HG03558 (cell line): ENCODE measurements at regions not wholly inside any gene's neighbourhood (a gene's known extent, or its start where the extent isn't known, plus 50 kb on each side); places are given as distances from the start of the nearest gene placed in this dataset.

Experiments
- ATAC-seq: cut with Tn5 transposase; IDR thresholded peaks from one replicate; pipeline ENCODE4 v1.9.1; 2021; ENCODE audit warnings: moderate number of reproducible peaks; ENCODE audit not compliant: unreplicated experiment; ENCODE audit errors: extremely low read depth

DNA sequence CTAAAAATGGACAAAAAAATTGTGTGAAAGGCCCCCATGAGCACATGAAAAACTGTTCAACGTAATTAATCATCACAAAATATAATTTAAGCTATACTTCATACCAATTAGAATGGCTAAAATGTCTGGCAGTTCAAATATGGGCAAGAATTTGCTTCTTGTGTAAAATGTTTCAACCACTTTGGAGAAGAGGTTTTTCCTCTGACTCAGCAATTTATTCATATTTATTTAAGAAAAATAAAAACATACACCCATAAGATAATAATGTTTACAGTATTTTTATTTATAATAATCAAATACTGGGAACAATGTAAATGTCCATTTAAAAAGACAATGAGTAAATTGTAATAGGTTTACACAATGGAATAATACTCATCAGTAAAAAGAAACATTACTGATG, 395.1 kb upstream of the KHDRBS2 start:
- no peak for ATAC-seq

DNA sequence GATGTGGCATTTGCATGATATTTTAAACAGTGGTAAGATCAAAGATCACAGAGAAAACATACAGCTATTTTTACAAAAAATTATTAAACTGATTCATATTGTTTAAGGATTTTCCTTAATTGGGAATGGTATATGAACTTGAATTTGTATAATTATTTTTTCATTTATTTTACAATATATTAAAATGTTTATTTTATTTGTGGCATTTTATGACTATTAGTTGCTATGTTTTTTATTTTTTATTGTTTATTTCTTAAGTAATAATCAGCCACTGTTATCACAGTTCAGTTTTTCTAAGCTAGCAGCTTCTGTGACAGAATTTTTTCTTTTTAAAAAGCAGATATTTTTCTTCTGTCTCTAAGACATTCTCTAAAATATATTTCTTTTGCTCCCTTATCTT, 387.0 kb upstream of the KHDRBS2 start:
- ATAC-seq = no peak

DNA sequence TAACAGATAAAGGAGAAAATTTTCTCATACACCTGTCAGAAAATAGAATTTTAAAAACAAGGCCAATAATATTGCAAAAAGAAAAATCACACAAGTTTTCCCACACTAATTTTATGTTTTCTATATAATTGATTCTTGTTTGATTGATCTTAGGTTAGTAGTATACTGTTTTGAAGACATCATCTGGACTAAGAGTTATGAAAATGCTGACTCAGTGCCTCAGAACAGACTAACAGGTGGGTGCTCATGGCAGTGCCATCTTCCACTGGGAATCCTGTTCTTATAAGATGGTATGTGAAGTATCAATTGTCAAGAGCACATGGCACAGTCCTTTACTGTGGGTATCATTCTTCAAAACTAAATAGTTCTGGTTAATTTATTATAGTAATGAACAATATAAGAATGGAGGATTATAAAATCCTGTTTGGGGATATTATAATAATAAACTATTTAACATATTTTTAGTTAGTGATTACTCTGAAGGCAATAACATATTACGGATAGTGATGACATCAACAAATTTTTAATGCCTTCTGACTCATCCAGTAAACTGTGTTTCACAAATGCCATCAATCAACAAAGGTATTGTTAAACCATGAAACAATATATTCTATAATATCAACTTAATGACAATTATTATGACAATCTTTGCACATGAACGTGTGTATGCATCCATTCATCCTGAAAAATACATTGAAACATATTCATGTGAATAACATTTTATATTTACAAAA, 384.6 kb upstream of the KHDRBS2 start:
- no peak for ATAC-seq

- ATAC-seq = no peak
Observed at GRCh38 chr6:62669831-62670230, 383.8 kb upstream of the KHDRBS2 start.

DNA sequence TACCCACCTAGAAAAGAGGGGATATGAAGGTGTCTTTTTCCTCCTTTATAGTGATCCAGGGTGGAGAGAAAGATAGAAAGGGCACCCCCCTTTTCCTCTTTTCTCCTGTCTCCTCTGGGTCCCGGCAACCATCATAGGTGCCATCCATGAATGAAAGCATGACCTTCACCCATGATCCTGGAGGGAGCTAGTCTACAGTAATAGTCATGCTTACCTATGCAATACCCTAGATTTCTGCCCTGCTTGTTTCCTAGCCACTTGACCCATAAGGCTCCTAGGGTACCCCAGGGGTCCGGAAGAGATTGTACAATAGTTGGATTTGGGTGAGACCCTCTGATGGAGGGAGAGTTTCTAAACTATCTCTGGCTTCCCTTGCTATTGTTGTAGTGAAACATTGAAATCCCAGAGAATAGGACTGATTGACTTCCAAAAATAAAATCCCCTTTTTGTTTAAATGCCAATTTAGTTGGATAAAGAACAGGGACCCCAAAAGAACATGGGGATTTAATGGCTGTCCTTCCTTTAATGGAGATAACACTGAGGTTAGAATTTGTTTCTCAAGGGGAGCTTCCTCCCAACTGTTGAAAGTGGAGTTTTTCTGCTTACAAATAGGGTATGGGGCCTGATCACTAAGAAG, 366.8 kb upstream of the KHDRBS2 start:
- no peak for ATAC-seq

DNA sequence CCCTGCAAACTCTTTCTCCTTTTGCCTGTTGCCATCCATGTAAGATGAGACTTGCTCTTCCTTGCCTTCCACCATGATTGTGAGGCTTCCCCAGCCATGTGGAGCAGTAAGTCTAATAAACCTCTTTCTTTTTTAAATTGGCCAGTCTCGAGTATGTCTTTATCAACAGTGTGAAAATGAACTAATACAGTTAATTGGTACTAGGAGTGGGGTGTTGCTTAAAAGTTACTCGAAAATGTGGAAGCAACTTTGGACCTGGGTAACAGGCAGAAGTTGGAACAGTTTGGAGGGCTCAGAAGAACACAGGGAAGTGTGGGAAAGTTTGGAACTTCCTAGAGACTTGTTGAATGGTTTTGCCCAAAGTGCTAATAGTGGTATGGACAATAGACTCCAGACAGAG, 359.2 kb upstream of the KHDRBS2 start:
- no peak for ATAC-seq

DNA sequence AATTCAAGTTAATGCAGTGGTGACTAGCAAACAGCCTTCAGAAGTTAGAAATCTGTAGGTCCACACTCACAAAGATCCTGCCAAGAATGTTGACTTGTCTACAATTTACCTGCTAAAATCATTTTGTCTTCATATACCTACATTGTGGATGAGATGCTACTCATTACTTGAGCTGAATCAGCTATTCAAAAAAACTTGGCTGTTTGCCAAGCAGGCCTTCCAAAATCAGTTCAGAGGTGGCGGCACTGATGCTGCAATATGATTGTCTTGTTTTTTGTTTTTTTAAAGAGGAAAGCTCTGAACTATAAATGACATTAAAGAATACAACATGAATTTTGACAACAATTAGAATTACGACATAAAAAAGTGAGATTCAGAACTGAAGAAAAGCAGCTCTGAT, 354.7 kb upstream of the KHDRBS2 start:
- no peak for ATAC-seq

DNA sequence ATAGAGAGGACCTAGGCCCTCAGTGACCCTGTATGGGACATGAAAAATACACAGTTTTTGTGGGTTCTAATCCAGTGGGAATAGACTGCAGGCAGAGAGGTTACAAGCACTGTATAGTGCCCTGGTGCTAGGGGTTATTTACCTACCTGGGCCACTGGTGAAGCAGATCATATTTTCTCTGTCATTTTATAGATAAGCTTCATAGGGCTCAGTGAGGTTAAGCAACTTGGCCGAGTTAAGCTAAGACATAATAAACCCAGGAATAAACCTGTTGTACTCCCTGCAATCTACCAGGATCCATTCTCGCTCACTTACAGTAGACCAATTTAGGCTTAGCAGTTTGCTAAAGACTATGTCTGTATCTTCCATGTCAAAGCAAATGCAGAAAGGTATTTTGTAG, 340.6 kb upstream of the KHDRBS2 start:
- ATAC-seq = no peak

- ATAC-seq = no peak
Observed at GRCh38 chr6:62623846-62624532, 338.0 kb upstream of the KHDRBS2 start.

GRCh38 chr6:62615366-62616015, 329.5 kb upstream of the KHDRBS2 start:
- no peak for ATAC-seq

DNA sequence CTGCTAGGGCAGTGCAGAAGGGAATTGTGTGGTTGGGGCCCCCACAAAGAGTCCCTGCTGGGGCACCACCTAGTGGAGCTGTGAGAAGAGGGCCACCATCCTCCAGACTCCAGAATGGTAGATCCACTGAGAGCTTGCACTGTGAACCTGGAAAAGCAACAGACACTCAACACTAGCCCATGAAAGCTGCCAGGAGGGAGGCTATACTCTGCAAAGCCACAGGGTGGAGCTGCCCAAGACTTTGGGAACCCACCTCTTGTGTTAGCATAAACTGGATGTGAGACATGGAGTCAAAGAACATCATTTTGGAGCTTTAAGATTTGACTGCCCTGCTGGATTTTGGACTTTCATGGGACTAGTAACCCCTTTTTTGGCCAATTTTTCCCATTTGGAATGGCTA, 328.4 kb upstream of the KHDRBS2 start:
- no peak for ATAC-seq

- ATAC-seq = no peak
Observed at GRCh38 chr6:62613928-62614327, 327.9 kb upstream of the KHDRBS2 start.

DNA sequence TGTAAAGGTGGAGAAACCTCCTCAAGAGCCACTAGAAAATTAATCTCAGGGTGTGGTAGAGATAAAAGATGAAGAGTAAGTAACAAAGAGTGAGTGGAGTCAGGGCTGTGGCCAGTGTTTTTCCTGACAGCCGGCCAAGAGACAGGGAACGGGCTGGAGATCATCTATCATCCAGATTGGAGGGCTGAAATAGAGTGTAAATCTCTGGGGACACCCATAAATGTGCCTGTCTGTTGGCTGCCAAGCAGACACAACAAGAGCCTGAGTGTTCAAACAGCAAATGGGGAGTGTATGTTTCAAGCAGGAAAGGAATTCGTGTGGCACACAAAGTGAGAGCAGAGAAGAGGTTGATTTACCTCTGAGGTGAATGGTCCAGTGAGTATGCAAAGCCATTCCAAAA, 326.4 kb upstream of the KHDRBS2 start:
- ATAC-seq = no peak

GRCh38 chr6:62570372-62570771, 284.3 kb upstream of the KHDRBS2 start:
- ATAC-seq = no peak

GRCh38 chr6:62541502-62541901, 255.5 kb upstream of the KHDRBS2 start:
- ATAC-seq = no peak

- ATAC-seq = no peak
Observed at GRCh38 chr6:62530985-62531384, 245.0 kb upstream of the KHDRBS2 start.

DNA sequence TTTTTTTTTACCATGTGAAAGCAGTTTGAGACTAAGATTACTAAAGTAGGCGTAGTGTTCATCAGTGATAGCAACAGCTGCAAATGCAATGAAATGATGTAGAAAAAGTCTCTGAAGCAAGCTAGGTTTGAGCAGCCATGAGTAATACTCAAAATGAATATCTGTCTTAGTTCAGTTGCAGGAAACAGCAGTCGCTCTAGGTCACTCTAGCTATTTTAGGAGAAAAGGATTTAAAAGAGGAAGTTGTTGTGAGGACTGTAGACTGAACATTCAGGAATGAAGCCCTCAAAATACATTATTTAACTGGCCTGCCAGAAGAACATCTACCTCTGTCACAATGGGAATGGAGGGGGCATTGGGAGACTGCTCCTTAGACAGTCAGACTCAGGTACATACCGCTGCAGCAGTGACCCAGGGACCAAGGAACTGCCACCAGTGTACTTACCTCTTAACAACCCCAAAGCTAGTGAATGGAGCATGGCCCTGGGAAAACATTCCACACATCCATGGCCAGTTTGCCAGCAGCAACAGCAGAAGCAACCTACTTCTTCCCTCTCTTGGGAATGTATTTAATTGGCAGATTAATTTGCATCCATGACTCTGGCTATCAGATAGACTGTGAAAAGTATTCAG, 243.0 kb upstream of the KHDRBS2 start:
- no peak for ATAC-seq

DNA sequence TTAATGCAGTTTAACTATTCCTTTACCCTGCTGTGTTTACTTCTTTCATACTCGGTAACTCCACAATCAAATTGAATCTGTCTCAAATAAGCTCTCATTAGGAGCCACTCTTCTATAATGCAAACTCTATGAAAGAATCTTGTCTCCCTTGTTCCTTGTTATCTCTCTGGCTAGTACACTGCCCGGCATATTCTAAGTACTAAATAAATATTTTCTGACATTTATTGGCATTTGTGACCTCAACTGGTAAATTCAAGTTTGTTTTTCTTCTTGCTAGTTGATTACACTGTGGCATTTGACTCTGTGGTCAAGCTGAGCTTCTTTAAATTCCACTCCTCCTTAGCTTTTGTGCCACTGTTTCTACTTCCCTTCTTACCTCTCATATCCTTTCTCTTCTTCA, 237.6 kb upstream of the KHDRBS2 start:
- no peak for ATAC-seq

- ATAC-seq = no peak
Observed at GRCh38 chr6:62519574-62519973, 233.5 kb upstream of the KHDRBS2 start.

DNA sequence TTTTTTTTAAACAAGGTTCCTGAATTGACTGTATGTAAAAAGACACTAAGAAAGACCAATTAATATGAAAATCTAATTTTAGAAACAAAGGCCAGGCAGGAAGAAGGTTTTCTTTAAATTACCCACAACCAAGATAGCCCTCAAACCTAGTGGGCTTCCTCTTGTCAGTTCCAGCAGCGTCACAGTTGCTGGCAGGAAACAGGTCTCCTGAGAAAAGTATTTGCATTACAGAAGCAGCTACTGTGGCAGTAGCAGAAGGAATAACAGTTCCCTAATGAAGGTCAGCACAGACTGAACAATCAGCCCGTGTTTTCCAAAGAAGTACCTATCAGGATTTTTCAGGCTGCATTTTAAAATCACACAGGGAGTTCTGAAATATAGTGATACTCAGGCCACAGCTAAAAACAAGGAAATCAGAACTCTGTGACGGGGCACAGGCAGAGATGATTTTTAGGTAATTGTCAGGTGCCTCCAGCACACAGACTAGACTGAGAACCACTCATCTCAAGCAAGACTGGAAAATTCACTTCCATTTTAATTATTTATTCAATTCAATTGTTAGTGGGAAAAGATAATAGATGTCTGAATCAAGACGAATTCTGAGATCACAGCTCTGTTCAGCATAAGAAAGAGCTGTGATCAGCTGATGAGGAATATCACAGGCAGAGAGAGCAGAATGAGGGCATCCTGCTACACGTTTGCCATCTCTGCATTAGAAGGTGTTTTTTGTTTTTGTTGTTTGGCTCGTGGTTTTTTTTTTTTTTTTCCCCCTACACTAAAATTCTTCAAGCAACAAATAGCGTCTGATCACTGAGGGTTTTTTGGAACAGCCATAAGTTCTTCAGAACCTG, 230.5 kb upstream of the KHDRBS2 start:
- no peak for ATAC-seq
